ENCODE measurements at regions not wholly inside any gene's neighbourhood (a gene's known extent, or its start where the extent isn't known, plus 50 kb on each side); places are given as distances from the start of the nearest gene placed in this dataset.
"Not testable (repeated sequence)": the region's sequence is repeated elsewhere in the genome, so short reads cannot be mapped to it uniquely, and the experiment has no call there.

DNA sequence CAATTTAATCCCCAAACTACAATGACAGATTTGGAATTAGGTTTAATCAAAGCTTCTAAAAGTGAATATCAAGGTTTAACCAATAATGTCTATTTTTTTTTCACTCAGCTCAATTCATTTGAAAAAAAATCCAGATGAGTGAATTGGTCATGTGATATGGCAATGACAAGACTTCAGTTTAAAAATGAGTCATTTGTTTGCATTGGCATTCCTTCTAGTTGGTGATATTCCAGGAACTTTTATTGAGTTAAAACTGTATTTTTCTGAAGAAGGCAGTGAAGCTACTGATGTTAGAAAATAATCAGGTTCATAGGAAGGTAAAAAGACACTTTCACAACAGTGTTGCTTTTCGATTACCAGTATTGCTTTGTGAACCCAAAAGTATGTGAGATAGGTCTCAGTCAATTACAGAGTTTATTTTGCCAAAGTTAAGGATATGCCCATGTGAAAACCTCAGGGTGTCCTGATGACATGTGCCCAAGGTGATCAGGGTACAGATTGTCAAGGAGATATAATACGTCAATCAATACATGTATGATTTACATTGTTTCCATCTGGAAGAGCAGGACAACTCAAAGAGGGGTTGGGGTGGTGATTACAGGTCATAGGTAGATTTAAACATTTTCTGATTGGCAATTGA is 1214.9 kb downstream of the GALC start:
- DNase-seq: no peak

DNA sequence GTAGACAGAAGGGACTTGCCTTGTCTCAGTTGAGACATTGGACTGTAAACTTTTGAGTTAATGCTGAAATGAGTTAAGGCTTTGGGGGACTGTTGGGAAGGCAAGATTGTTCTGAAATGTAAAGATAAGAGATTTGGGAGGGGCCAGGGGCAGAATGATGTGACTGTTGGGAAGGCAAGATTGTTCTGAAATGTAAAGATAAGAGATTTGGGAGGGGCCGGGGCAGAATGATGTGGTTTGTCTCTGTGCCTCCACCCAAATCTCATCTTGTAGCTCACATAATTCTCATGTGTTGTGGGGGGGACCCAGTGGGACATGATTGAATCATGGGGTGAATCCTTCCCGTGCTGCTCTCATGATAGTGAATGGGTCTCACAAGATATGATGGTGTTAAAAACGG is 1217.1 kb downstream of the GALC start:
- not testable (repeated sequence) for DNase-seq

GRCh38 chr14:86774916-86775315 is 1218.1 kb downstream of the GALC start:
- no peak for DNase-seq

- DNase-seq: no peak
These were observed 1220.9 kb downstream of the GALC start for GRCh38 chr14:86772075-86772474.

DNA sequence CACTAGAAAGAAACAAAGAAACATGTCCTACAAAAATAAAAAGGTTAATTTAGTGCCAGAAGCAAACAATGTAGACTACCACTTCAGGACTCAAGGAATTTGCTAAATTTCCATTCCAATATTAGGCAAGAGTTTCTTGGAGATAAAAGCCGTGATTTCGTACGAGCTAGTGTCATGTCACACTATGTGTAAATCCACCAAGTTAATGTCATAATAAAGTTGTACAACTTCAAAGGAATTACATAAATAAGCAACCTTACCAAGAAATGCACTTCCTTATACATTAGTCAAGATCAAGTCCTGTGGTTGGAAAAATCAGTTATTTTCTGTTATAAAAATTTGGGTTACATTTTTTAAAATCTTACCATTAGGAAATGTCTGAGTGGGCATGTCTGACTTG is 1222.8 kb downstream of the GALC start:
- DNase-seq: no peak

DNA sequence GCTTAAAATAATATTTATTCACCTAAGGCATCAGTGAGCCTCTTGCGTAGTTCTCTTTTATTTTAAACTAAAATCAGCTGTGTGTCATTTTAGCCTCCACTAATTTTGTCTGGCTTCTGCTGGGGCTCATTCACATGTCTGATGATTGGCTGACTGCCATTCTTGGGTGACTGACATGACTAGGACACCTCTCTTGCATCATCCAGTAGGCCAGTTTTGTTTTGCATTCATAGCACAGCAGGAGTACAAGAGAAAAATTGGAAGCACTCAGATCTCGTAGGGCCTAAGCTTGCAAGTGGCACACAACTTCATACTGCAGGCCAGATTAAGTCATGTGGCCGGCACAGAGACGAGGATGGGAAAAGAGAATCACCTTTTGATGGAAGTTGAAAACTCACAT is 1226.5 kb downstream of the GALC start:
- DNase-seq: no peak

DNA sequence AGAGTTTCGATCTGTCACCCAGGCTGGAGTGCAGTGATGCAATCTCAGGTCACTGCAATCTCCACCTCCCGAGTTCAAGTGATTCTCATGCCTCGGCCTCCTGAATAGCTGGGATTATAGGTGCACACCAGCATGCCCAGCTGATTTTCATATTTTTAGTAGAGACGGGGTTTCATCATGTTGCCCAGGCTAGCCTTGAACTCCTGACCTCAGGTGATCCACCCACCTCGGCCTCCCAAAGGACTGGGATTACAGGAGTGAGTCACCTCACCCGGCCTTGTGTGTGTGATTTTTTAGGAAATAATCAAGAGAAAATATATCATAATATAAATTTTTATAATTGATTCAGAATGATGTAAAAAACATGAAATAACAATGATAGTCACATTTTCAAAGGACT is 1231.4 kb downstream of the GALC start:
- DNase-seq: no peak

DNA sequence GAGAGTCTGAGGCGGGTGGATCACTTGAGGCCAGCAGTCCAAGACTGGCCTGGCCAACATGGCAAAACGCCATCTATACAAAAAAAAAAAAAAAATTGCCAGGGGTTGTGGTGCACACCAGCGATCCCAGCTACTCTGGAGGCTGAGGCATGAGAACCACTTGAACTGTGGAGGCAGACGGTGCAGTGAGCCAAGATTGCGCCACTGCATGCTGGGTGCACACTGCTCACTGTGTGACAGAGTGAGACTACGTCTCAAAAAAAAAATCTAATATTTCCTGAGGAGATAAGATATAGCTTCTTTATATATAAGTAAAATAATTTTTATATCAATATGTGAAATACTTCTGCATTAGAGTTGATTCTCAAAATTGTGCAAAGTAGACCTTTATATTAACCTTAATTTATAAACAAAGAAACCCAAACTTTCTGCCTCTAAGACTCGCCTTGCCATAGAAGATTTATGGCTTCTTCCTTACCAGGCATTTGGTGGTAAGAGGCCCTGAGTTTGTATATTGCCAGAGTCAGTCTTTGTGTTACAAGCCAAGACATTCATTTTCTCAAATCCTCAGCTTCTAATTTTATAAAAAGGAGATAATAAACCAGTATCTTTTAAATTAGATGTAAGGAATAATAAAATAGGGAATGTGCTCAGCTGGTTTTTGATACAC is 1226.7 kb downstream of the FLRT2 start:
- DNase-seq: no peak

- DNase-seq: not testable (repeated sequence)
These were observed 1220.5 kb downstream of the FLRT2 start for GRCh38 chr14:86750488-86750887.

DNA sequence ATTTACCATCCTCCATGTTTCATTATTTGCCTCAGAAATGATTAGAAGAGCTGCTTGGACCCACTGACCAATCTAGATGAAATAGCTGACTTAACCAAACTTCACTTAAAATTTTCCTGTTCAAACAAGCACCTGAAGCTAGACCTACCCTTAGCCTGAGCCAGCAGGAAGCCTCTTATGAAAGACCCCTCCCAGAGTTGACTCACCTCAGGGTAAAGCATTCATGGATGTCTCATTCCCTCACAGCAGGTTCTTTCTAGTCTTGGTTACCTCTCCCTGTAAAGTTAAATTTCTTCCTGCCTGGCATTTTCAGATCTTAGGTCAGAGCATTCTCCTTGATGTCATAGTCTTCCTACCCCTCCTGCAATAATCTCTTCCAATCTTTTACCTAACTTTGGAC is 1209.8 kb downstream of the FLRT2 start:
- DNase-seq: no peak

DNA sequence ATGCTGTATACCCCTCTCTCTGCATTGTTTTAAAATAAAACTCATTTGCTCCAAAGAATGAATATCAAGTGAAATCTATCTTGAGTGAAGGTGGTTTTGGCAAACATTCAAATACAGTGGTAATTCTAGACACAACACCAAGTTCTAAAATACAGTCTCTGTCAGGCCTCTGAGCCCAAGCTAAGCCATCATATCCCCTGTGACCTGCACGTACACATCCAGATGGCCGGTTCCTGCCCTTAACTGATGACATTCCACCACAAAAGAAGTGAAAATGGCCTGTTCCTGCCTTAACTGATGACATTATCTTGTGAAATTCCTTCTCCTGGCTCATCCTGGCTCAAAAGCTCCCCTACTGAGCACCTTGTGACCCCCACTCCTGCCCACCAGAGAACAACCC is 1201.5 kb downstream of the FLRT2 start:
- not testable (repeated sequence) for DNase-seq

DNA sequence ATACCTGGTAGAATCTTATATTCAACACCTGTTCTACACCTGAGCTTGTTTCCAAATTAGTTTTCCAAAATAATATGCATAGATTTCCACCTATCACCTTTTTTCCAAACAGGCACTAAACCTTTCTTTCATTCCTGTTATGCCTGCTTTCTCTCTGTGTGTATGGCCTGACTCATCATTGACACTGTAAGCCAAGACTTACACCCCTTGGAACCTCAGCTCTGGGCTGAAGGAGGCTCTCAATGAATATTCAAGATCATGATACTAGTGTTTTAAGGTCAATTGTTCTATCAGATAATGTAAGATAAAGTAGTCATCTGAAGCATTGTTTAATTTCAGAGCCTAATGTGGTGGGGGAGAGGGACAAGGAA is 1193.3 kb downstream of the FLRT2 start:
- DNase-seq: no peak

DNA sequence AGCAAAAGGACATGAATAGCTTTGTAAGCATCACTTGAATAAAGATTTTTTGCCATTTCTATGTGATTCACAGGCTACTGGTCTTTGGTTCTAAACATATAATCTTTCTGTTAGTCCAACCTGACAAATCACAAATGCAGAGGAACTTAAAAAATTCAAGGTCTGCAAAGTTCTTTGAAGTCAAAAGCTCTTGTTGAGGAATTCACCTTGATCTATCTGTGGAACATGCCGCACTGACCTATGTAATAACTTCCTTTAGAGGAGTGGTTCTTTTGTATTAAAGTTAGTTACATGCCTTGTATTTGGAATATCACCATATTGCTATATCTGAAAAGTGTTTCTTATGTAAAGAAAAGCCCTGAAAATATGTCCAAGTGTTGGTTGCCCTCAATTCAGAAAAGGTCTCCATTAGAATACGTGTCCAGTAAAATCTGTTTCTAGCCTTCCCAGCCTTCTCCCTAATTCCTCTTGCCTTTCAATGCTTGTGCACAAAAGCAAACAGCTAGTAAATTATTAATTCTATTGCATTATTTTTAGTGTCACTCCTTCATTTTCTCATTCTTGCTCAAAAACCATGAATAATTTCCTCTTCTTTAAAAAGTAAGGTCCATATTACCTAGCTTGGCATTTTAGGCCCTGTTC is 1192.8 kb downstream of the FLRT2 start:
- no peak for DNase-seq

DNA sequence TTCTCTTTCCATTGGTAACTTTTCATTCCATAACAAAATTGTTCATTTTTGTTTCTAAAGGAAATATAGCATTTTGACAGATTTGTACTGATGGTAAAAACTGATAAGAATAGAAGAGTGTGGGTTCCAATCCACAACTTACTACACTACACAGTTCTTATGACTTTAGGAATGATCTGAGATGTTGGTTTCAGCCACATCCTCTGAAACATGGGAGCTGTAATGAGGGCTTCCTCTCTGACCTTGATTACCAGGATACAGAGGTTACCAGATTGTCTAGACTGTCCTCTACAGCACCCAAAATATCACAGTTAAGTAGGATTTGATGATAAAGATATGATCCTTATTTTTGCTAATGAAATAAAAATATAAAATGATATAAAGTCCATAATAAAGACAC is 1184.6 kb downstream of the FLRT2 start:
- DNase-seq: no peak

GRCh38 chr14:86714153-86714552 is 1184.2 kb downstream of the FLRT2 start:
- no peak for DNase-seq

- DNase-seq: no peak
These were observed 1182.8 kb downstream of the FLRT2 start for GRCh38 chr14:86712727-86713126.

DNA sequence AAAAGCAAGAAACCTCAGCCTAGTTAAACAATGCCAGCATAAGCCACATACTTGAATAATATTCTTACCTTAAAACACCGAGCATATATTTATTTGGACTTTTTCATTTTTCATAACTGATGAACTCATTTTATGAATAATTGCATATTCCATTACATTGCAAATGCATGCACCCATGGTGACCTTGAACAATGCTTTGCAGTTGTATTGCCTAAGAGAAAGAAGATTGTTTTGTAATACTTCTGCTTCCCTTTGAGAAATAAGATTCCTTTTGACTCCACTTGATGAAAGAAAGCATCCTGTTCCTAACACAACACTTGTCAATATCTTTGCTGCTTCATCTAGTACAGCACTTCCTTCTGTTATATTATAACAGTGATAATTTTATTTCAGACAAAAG is 1182.2 kb downstream of the FLRT2 start:
- DNase-seq: no peak

DNA sequence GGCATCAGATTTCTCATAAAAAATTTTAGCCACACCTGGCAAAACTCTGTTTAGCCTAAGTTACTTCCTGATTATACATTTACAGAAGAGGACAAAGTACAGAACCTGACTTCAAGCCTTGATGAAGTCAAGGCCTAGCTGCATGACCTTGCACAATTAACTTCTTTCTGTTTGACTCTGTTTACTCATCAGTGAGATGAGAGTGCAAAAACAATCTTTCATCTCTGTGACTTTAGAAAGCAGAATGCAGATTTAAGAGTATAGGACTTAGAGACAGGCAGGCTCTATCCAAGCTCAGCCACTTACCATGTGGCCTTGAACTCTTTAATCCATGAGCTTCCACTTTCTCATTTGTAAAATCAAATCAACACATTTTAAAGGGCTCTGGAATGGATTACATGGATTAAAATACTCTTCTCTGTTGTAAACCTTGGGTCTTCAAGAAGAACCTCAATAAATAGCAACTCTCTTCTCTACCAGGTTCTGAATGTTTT is 1178.9 kb downstream of the FLRT2 start:
- no peak for DNase-seq

GRCh38 chr14:86707071-86707470 is 1177.1 kb downstream of the FLRT2 start:
- no peak for DNase-seq

- DNase-seq: no peak
These were observed 1153.6 kb downstream of the FLRT2 start for GRCh38 chr14:86683561-86683960.

GRCh38 chr14:86675059-86675458 is 1145.1 kb downstream of the FLRT2 start:
- DNase-seq: no peak

GRCh38 chr14:86673523-86673969 is 1143.6 kb downstream of the FLRT2 start:
- no peak for DNase-seq

DNA sequence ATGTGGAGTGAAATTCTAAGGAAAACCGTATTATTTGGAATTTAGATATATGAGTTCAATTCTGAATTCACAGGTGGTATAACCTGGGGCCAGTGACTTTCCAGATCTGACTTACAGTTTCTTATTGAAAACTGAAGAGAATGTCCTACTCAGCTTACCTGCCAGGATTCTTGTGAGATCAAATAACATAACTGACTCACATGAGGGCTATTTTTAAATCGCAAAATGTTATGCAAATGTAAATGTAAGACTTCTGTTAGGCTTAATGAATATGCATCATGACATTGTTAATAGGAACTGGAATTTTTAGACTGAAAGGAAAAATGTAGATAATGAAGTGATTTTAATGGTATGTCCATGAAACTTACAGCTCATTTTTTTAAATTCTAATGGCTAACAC is 1142.1 kb downstream of the FLRT2 start:
- DNase-seq: no peak

GRCh38 chr14:86665975-86666374 is 1136.0 kb downstream of the FLRT2 start:
- DNase-seq: no peak

Measured in T-helper 1 cell (primary cell).